NCI-H1092 (cell line): ENCODE measurements at regions not wholly inside any gene's neighbourhood (a gene's known extent, or its start where the extent isn't known, plus 50 kb on each side); places are given as distances from the start of the nearest gene placed in this dataset.

Source experiments
- DNase-seq: peaks from one replicate; lab custom pipeline; 2025; lab: John Stamatoyannopoulos, UW

- no peak for DNase-seq
These were observed 570.9 kb upstream of the ZFP42 start for GRCh38 chr4:187424636-187425035.

GRCh38 chr4:187426511-187426910 is 569.1 kb upstream of the ZFP42 start:
- no peak for DNase-seq

- DNase-seq: no peak
These were observed 563.3 kb upstream of the ZFP42 start for GRCh38 chr4:187432310-187432709.

GRCh38 chr4:187433141-187433540 is 562.4 kb upstream of the ZFP42 start:
- DNase-seq: no peak

GRCh38 chr4:187436251-187436650 is 559.3 kb upstream of the ZFP42 start:
- no peak for DNase-seq

GRCh38 chr4:187444061-187444460 is 551.5 kb upstream of the ZFP42 start:
- DNase-seq: no peak

- no peak for DNase-seq
These were observed 545.9 kb upstream of the ZFP42 start for GRCh38 chr4:187449702-187450101.

- DNase-seq: no peak
These were observed 543.8 kb upstream of the ZFP42 start for GRCh38 chr4:187451776-187452175.

GRCh38 chr4:187460016-187460415 is 535.6 kb upstream of the ZFP42 start:
- DNase-seq: no peak

- no peak for DNase-seq
These were observed 531.0 kb upstream of the ZFP42 start for GRCh38 chr4:187464573-187464972.

- no peak for DNase-seq
These were observed 528.3 kb upstream of the ZFP42 start for GRCh38 chr4:187467224-187467623.

- DNase-seq: no peak
These were observed 525.9 kb upstream of the ZFP42 start for GRCh38 chr4:187469627-187470026.

GRCh38 chr4:187470061-187470460 is 525.5 kb upstream of the ZFP42 start:
- no peak for DNase-seq

- DNase-seq: no peak
These were observed 521.3 kb upstream of the ZFP42 start for GRCh38 chr4:187474238-187474637.

GRCh38 chr4:187475901-187476300 is 519.7 kb upstream of the ZFP42 start:
- no peak for DNase-seq

- DNase-seq: no peak
These were observed 518.3 kb upstream of the ZFP42 start for GRCh38 chr4:187477224-187477623.

GRCh38 chr4:187478292-187479140 is 517.1 kb upstream of the ZFP42 start:
- no peak for DNase-seq

- peak; percentile 5 for DNase-seq
These were observed 516.1 kb upstream of the ZFP42 start for GRCh38 chr4:187479511-187479910.

- DNase-seq: no peak
These were observed 515.1 kb upstream of the ZFP42 start for GRCh38 chr4:187480146-187481145.

- no peak for DNase-seq
These were observed 511.4 kb upstream of the ZFP42 start for GRCh38 chr4:187484186-187484585.

- DNase-seq: no peak
These were observed 509.9 kb upstream of the ZFP42 start for GRCh38 chr4:187485676-187486075.

GRCh38 chr4:187491286-187491685 is 504.3 kb upstream of the ZFP42 start:
- no peak for DNase-seq

GRCh38 chr4:187491959-187492358 is 503.6 kb upstream of the ZFP42 start:
- DNase-seq: no peak
